GM19023 (cell line): ENCODE measurements at regions not wholly inside any gene's neighbourhood (a gene's known extent, or its start where the extent isn't known, plus 50 kb on each side); places are given as distances from the start of the nearest gene placed in this dataset.
"Not testable (repeated sequence)": the region's sequence is repeated elsewhere in the genome, so short reads cannot be mapped to it uniquely, and the experiment has no call there.

Source experiments
- ATAC-seq: cut with Tn5 transposase; IDR thresholded peaks from one replicate; pipeline ENCODE4 v1.9.1; 2021; ENCODE audit warnings: mild to moderate bottlenecking, moderate library complexity; ENCODE audit not compliant: unreplicated experiment

GRCh38 chr1:181324797-181325616 lies 158.3 kb upstream of the CACNA1E start:
- no peak for ATAC-seq

- not testable (repeated sequence) for ATAC-seq
Observed at GRCh38 chr1:181325765-181326164, 157.6 kb upstream of the CACNA1E start.

GRCh38 chr1:181326348-181326747 lies 157.0 kb upstream of the CACNA1E start:
- no peak for ATAC-seq

GRCh38 chr1:181327796-181328195 lies 155.5 kb upstream of the CACNA1E start:
- no peak for ATAC-seq

GRCh38 chr1:181334724-181335123 lies 148.6 kb upstream of the CACNA1E start:
- ATAC-seq = no peak

- ATAC-seq = no peak
Observed at GRCh38 chr1:181335631-181336030, 147.7 kb upstream of the CACNA1E start.

- no peak for ATAC-seq
Observed at GRCh38 chr1:181341026-181341632, 142.2 kb upstream of the CACNA1E start.

- no peak for ATAC-seq
Observed at GRCh38 chr1:181344091-181344490, 139.2 kb upstream of the CACNA1E start.

GRCh38 chr1:181345146-181345545 lies 138.2 kb upstream of the CACNA1E start:
- no peak for ATAC-seq

GRCh38 chr1:181347495-181348390 lies 135.6 kb upstream of the CACNA1E start:
- no peak for ATAC-seq

- ATAC-seq = no peak
Observed at GRCh38 chr1:181349512-181349911, 133.8 kb upstream of the CACNA1E start.

- ATAC-seq = no peak
Observed at GRCh38 chr1:181350131-181350530, 133.2 kb upstream of the CACNA1E start.

- ATAC-seq = no peak
Observed at GRCh38 chr1:181351740-181352139, 131.6 kb upstream of the CACNA1E start.

GRCh38 chr1:181352695-181353094 lies 130.6 kb upstream of the CACNA1E start:
- ATAC-seq = no peak

- ATAC-seq = no peak
Observed at GRCh38 chr1:181353526-181353925, 129.8 kb upstream of the CACNA1E start.

GRCh38 chr1:181354865-181355264 lies 128.5 kb upstream of the CACNA1E start:
- ATAC-seq = no peak

- no peak for ATAC-seq
Observed at GRCh38 chr1:181356505-181357340, 126.6 kb upstream of the CACNA1E start.

- ATAC-seq = no peak
Observed at GRCh38 chr1:181359012-181359411, 124.3 kb upstream of the CACNA1E start.

GRCh38 chr1:181364801-181365200 lies 118.5 kb upstream of the CACNA1E start:
- no peak for ATAC-seq

GRCh38 chr1:181366910-181367309 lies 116.4 kb upstream of the CACNA1E start:
- ATAC-seq = no peak

GRCh38 chr1:181369416-181369815 lies 113.9 kb upstream of the CACNA1E start:
- ATAC-seq = no peak
